ENCODE measurements at regions not wholly inside any gene's neighbourhood (a gene's known extent, or its start where the extent isn't known, plus 50 kb on each side); places are given as distances from the start of the nearest gene placed in this dataset.

GRCh38 chr12:60137513-60137912 is 541.7 kb downstream of the SLC16A7 start:
- Histone ChIP-seq H3K9me3 (ENCODE audit: low read depth) (no peaks in the 10 kb centered on the region), H3K9ac (no peak overlapping the region), H3K27me3 (replicated peaks; ENCODE audit: insufficient read depth) (no peaks in the 10 kb centered on the region), H3K4me2 (ENCODE audit: unreplicated experiment) (no peak overlapping the region), H3K27ac (no peak overlapping the region), H3K4me1 (ENCODE audit: insufficient read depth) (no peaks in the 10 kb centered on the region; the same call in 1 of the 2 replicates), H2AFZ (peak overlapping the region; percentile 52), H3K79me2 (ENCODE audit: insufficient read depth) (no peaks in the 10 kb centered on the region), H3K4me3 (no peak overlapping the region), H4K20me1 (ENCODE audit: insufficient read depth) (no peaks in the 10 kb centered on the region), H3F3A (ENCODE audit: insufficient read depth) (no peaks in the 10 kb centered on the region), H3K36me3 (ENCODE audit: low read depth) (no peaks in the 10 kb centered on the region), H3K9me2 (ENCODE audit: insufficient read depth) (no peaks in the 10 kb centered on the region)
- in situ Hi-C loops (cut with MboI), result no loop called here
- DNase-seq, result no peak
- no peak for TF ChIP-seq EZH2phosphoT487 (IDR thresholded peaks at IDR 0.05; ENCODE audit: insufficient read depth, low read depth)
- no peak for TF ChIP-seq EZH2 (IDR thresholded peaks at IDR 0.05; ENCODE audit: insufficient read depth, poor library complexity, severe bottlenecking)
- WGBS, 2 experiments (ENCODE audit: low coverage in 1 of 2, low lambda C conversion rate in 2 of 2, missing lambda C conversion rate in 2 of 2), result 44 to 58% methylated on average over 1 of the region's 1 CpG

- no peak overlapping the region for H3K4me2 ChIP-seq (ENCODE audit: unreplicated experiment)
- H3K27ac ChIP-seq, result no peak overlapping the region
- H4K20me1 ChIP-seq (ENCODE audit: insufficient read depth), result no peaks in the 10 kb centered on the region
- in situ Hi-C loops (cut with MboI), result no loop called here
- no peak for DNase-seq
- no peaks in the 10 kb centered on the region for H3K79me2 ChIP-seq (ENCODE audit: insufficient read depth)
- no peaks in the 10 kb centered on the region; the same call in 1 of the 2 replicates for H3K4me1 ChIP-seq (ENCODE audit: insufficient read depth)
- H3K9me2 ChIP-seq (ENCODE audit: insufficient read depth), result no peaks in the 10 kb centered on the region
- 51 to 60% methylated on average over 1 of the region's 1 CpG for WGBS, 2 experiments (ENCODE audit: low coverage in 1 of 2, low lambda C conversion rate in 2 of 2, missing lambda C conversion rate in 2 of 2)
- H3K36me3 ChIP-seq (ENCODE audit: low read depth), result no peaks in the 10 kb centered on the region
- TF ChIP-seq EZH2phosphoT487 (IDR thresholded peaks at IDR 0.05; ENCODE audit: insufficient read depth, low read depth) (no peak), EZH2 (IDR thresholded peaks at IDR 0.05; ENCODE audit: insufficient read depth, poor library complexity, severe bottlenecking) (no peak)
- no peak overlapping the region for H2AFZ ChIP-seq
- no peaks in the 10 kb centered on the region for H3K27me3 ChIP-seq (replicated peaks; ENCODE audit: insufficient read depth)
- H3K4me3 ChIP-seq, result no peak overlapping the region
- H3K9me3 ChIP-seq (ENCODE audit: low read depth), result no peaks in the 10 kb centered on the region
- no peaks in the 10 kb centered on the region for H3F3A ChIP-seq (ENCODE audit: insufficient read depth)
- H3K9ac ChIP-seq, result no peak overlapping the region
Measured at GRCh38 chr12:60138526-60138925, 542.7 kb downstream of the SLC16A7 start.

GRCh38 chr12:60144395-60144794 is 548.6 kb downstream of the SLC16A7 start:
- Histone ChIP-seq H2AFZ (no peak overlapping the region), H3K27ac (no peak overlapping the region), H3K4me2 (ENCODE audit: unreplicated experiment) (no peak overlapping the region), H3K4me3 (no peak overlapping the region), H4K20me1 (ENCODE audit: insufficient read depth) (no peaks in the 10 kb centered on the region), H3K36me3 (ENCODE audit: low read depth) (no peaks in the 10 kb centered on the region), H3K4me1 (ENCODE audit: insufficient read depth) (peaks cover 31% of the 10 kb centered on the region), H3K79me2 (ENCODE audit: insufficient read depth) (no peaks in the 10 kb centered on the region), H3K9me3 (ENCODE audit: low read depth) (no peaks in the 10 kb centered on the region), H3K9ac (no peak overlapping the region), H3K9me2 (ENCODE audit: insufficient read depth) (no peaks in the 10 kb centered on the region), H3K27me3 (replicated peaks; ENCODE audit: insufficient read depth) (no peaks in the 10 kb centered on the region), H3F3A (ENCODE audit: insufficient read depth) (peaks cover 24% of the 10 kb centered on the region)
- 97 to 100% methylated on average over 1 of the region's 1 CpG for WGBS, 2 experiments (ENCODE audit: low coverage in 1 of 2, low lambda C conversion rate in 2 of 2, missing lambda C conversion rate in 2 of 2)
- TF ChIP-seq EZH2phosphoT487 (IDR thresholded peaks at IDR 0.05; ENCODE audit: insufficient read depth, low read depth), result no peak
- no peak for TF ChIP-seq EZH2 (IDR thresholded peaks at IDR 0.05; ENCODE audit: insufficient read depth, poor library complexity, severe bottlenecking)
- in situ Hi-C loops (cut with MboI), result no loop called here
- no peak for DNase-seq

- WGBS, 2 experiments (ENCODE audit: low coverage in 1 of 2, low lambda C conversion rate in 2 of 2, missing lambda C conversion rate in 2 of 2), result 0 to 5% methylated on average over 2 of the region's 2 CpGs
- Histone ChIP-seq H3K27ac (peak overlapping the region; percentile 91), H3K79me2 (ENCODE audit: insufficient read depth) (no peaks in the 10 kb centered on the region), H3K9ac (peak overlapping the region; percentile 48), H3K4me3 (peak overlapping the region; percentile 20; the same call in 1 of the 2 replicates), H3K9me3 (ENCODE audit: low read depth) (no peaks in the 10 kb centered on the region), H3K27me3 (replicated peaks; ENCODE audit: insufficient read depth) (no peaks in the 10 kb centered on the region), H2AFZ (peak overlapping the region; percentile 43), H3F3A (ENCODE audit: insufficient read depth) (peaks cover 24% of the 10 kb centered on the region), H3K4me1 (ENCODE audit: insufficient read depth) (peaks cover 40% of the 10 kb centered on the region), H3K36me3 (ENCODE audit: low read depth) (no peaks in the 10 kb centered on the region), H4K20me1 (ENCODE audit: insufficient read depth) (no peaks in the 10 kb centered on the region), H3K4me2 (ENCODE audit: unreplicated experiment) (peak overlapping the region; percentile 63), H3K9me2 (ENCODE audit: insufficient read depth) (no peaks in the 10 kb centered on the region; the same call in 1 of the 2 replicates)
- DNase-seq, result peak; percentile 94
- TF ChIP-seq EZH2phosphoT487 (IDR thresholded peaks at IDR 0.05; ENCODE audit: insufficient read depth, low read depth), result no peak
- TF ChIP-seq EZH2 (IDR thresholded peaks at IDR 0.05; ENCODE audit: insufficient read depth, poor library complexity, severe bottlenecking), result no peak
- in situ Hi-C loops (cut with MboI), result no loop called here
Measured at GRCh38 chr12:60148109-60148508, 552.3 kb downstream of the SLC16A7 start.

GRCh38 chr12:60148831-60149230 is 553.0 kb downstream of the SLC16A7 start:
- H3K36me3 ChIP-seq (ENCODE audit: low read depth), result no peaks in the 10 kb centered on the region
- peak overlapping the region; percentile 20; the same call in 1 of the 2 replicates for H3K4me3 ChIP-seq
- no peaks in the 10 kb centered on the region for H3K9me3 ChIP-seq (ENCODE audit: low read depth)
- H4K20me1 ChIP-seq (ENCODE audit: insufficient read depth), result no peaks in the 10 kb centered on the region
- peaks cover 24% of the 10 kb centered on the region for H3F3A ChIP-seq (ENCODE audit: insufficient read depth)
- TF ChIP-seq EZH2 (IDR thresholded peaks at IDR 0.05; ENCODE audit: insufficient read depth, poor library complexity, severe bottlenecking), result no peak
- no peak for TF ChIP-seq EZH2phosphoT487 (IDR thresholded peaks at IDR 0.05; ENCODE audit: insufficient read depth, low read depth)
- no peaks in the 10 kb centered on the region for H3K79me2 ChIP-seq (ENCODE audit: insufficient read depth)
- peak overlapping the region; percentile 63 for H3K4me2 ChIP-seq (ENCODE audit: unreplicated experiment)
- H3K27me3 ChIP-seq (replicated peaks; ENCODE audit: insufficient read depth), result no peaks in the 10 kb centered on the region
- in situ Hi-C loops (cut with MboI), result no loop called here
- H3K27ac ChIP-seq, result peak overlapping the region; percentile 91
- DNase-seq, result peak; percentile 93
- peak overlapping the region; percentile 48; the same call in 1 of the 2 replicates for H3K9ac ChIP-seq
- peaks cover 40% of the 10 kb centered on the region for H3K4me1 ChIP-seq (ENCODE audit: insufficient read depth)
- no peak overlapping the region for H2AFZ ChIP-seq
- H3K9me2 ChIP-seq (ENCODE audit: insufficient read depth), result no peaks in the 10 kb centered on the region; the same call in 1 of the 2 replicates
